ENCODE measurements at regions not wholly inside any gene's neighbourhood (a gene's known extent, or its start where the extent isn't known, plus 50 kb on each side); places are given as distances from the start of the nearest gene placed in this dataset.
"Not testable (repeated sequence)": the region's sequence is repeated elsewhere in the genome, so short reads cannot be mapped to it uniquely, and the experiment has no call there.

DNA sequence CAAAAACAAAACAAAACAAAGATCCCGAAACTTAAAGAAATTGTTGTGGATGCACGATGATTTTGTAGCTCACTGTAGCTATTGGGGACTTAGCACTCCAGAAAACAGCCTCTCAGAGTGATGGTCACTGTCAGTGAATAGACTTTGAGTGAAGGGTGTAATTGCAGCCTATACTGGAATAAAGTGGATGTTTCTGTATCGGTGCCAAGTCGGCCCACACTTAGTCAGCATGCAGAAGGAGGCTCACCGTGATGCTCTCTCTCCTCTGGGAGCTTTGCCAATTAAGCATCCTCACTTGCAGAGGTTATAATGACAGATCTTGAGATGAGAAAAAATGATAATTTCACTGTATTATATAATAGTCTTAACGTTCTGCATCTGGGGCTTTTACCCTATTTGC, 67.5 kb upstream of the SEC22B start:
- not testable (repeated sequence) for TF ChIP-seq ZNF202 (tag by site-specific recombination; IDR thresholded peaks at IDR 0.05; ENCODE audit: borderline replicate concordance); ZNF416 (tag by site-specific recombination; IDR thresholded peaks at IDR 0.05); ZNF792 (tag by site-specific recombination; IDR thresholded peaks at IDR 0.05); SALL2 (tag by site-specific recombination; IDR thresholded peaks at IDR 0.05; ENCODE audit: borderline replicate concordance); ZNF184 (tag by site-specific recombination; IDR thresholded peaks at IDR 0.05); KLF10 (tag by site-specific recombination; IDR thresholded peaks at IDR 0.05); ZNF830 (tag by site-specific recombination; IDR thresholded peaks at IDR 0.05; ENCODE audit: low read depth)
- TF ChIP-seq, protein P1, sequence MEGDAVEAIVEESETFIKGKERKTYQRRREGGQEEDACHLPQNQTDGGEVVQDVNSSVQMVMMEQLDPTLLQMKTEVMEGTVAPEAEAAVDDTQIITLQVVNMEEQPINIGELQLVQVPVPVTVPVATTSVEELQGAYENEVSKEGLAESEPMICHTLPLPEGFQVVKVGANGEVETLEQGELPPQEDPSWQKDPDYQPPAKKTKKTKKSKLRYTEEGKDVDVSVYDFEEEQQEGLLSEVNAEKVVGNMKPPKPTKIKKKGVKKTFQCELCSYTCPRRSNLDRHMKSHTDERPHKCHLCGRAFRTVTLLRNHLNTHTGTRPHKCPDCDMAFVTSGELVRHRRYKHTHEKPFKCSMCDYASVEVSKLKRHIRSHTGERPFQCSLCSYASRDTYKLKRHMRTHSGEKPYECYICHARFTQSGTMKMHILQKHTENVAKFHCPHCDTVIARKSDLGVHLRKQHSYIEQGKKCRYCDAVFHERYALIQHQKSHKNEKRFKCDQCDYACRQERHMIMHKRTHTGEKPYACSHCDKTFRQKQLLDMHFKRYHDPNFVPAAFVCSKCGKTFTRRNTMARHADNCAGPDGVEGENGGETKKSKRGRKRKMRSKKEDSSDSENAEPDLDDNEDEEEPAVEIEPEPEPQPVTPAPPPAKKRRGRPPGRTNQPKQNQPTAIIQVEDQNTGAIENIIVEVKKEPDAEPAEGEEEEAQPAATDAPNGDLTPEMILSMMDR (tag by site-specific recombination; IDR thresholded peaks at IDR 0.05) = not testable (repeated sequence)
- TF ChIP-seq, protein P2, sequence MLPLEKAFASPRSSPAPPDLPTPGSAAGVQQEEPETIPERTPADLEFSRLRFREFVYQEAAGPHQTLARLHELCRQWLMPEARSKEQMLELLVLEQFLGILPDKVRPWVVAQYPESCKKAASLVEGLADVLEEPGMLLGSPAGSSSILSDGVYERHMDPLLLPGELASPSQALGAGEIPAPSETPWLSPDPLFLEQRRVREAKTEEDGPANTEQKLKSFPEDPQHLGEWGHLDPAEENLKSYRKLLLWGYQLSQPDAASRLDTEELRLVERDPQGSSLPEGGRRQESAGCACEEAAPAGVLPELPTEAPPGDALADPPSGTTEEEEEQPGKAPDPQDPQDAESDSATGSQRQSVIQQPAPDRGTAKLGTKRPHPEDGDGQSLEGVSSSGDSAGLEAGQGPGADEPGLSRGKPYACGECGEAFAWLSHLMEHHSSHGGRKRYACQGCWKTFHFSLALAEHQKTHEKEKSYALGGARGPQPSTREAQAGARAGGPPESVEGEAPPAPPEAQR (tag by site-specific recombination; IDR thresholded peaks at IDR 0.05) = not testable (repeated sequence)
